KMS-11 (cell line): ENCODE measurements at regions not wholly inside any gene's neighbourhood (a gene's known extent, or its start where the extent isn't known, plus 50 kb on each side); places are given as distances from the start of the nearest gene placed in this dataset.

ENCODE experiments used
- H2AFZ ChIP-seq: fragments of 200-600 bp; sonication (generic); 2 replicates; pipeline ENCODE4 v1.6.1; 2016; ENCODE audit warnings: antibody characterized with exemption, mixed run types, low read depth
- H3K27ac ChIP-seq: fragments of 200-600 bp; sonication (generic); 2 replicates; pipeline ENCODE4 v1.6.1; 2016; ENCODE audit warnings: mild to moderate bottlenecking, mixed run types
- H3K27me3 ChIP-seq: fragments of 200-600 bp; sonication (generic); 2 replicates; pipeline ENCODE4 v1.6.1; 2017; ENCODE audit warnings: mild to moderate bottlenecking, low read depth, mixed run types, moderate library complexity; ENCODE audit not compliant: insufficient read depth
- H3K36me3 ChIP-seq: fragments of 200-600 bp; sonication (generic); 2 replicates; pipeline ENCODE4 v1.6.1; 2017; ENCODE audit warnings: mild to moderate bottlenecking, mixed run types; ENCODE audit not compliant: insufficient read depth
- H3K4me1 ChIP-seq: fragments of 200-600 bp; sonication (generic); 2 replicates; pipeline ENCODE4 v1.6.1; 2016; ENCODE audit warnings: mild to moderate bottlenecking, low read depth, mixed run types; ENCODE audit not compliant: poor library complexity, severe bottlenecking
- H3K4me2 ChIP-seq: fragments of 200-600 bp; sonication (generic); 2 replicates; pipeline ENCODE4 v1.7.0; 2016; ENCODE audit warnings: mild to moderate bottlenecking, mixed run types
- H3K4me3 ChIP-seq: fragments of 200-600 bp; sonication (generic); IDR thresholded peaks from 2 replicates; pipeline ENCODE4 v1.6.1; 2017; ENCODE audit warnings: low read depth, low read length, mixed read lengths; ENCODE audit not compliant: insufficient read depth
- H3K79me2 ChIP-seq: fragments of 200-600 bp; sonication (generic); 2 replicates; pipeline ENCODE4 v1.6.1; 2016; ENCODE audit warnings: low read depth, mixed run types; ENCODE audit not compliant: insufficient read depth
- H3K9ac ChIP-seq: fragments of 200-600 bp; sonication (generic); 2 replicates; pipeline ENCODE4 v1.6.1; 2016; ENCODE audit warnings: mild to moderate bottlenecking, mixed run types
- H4K20me1 ChIP-seq: fragments of 200-600 bp; sonication (generic); 2 replicates; pipeline ENCODE4 v1.6.1; 2016; ENCODE audit warnings: mild to moderate bottlenecking, mixed run types; ENCODE audit not compliant: insufficient read depth
- TF ChIP-seq, protein P1 (sequence below): fragments of 200-600 bp; sonication (generic); conservative IDR thresholded peaks from 2 replicates; pipeline ENCODE4 v1.6.1; 2017; ENCODE audit warnings: low read depth, mild to moderate bottlenecking, antibody characterized with exemption, low read length, moderate library complexity, mixed read lengths

DNA sequence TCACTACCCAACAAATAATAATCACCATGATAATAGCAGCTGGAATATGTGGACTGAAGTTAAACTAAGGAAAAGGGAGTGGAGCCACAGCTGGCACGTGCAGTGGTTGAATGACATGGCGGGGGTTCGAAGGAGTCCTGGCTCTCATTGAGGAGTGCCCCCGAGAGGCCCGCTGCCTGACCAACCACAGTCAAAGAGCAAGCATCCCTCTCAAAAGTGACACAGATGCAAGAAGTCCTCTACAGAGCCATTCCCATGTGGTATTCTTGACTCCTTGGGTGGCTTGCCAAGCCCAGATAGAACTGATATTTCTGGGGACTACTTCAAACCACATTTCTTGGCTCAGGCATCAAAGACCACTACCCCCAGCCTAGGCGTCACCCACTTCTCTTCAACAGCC lies 405.1 kb downstream of the TNS1 start:
- no peaks in the 10 kb centered on the region for H3K27me3 ChIP-seq
- H3K4me3 ChIP-seq: no peak overlapping the region
- TF ChIP-seq, protein P1, sequence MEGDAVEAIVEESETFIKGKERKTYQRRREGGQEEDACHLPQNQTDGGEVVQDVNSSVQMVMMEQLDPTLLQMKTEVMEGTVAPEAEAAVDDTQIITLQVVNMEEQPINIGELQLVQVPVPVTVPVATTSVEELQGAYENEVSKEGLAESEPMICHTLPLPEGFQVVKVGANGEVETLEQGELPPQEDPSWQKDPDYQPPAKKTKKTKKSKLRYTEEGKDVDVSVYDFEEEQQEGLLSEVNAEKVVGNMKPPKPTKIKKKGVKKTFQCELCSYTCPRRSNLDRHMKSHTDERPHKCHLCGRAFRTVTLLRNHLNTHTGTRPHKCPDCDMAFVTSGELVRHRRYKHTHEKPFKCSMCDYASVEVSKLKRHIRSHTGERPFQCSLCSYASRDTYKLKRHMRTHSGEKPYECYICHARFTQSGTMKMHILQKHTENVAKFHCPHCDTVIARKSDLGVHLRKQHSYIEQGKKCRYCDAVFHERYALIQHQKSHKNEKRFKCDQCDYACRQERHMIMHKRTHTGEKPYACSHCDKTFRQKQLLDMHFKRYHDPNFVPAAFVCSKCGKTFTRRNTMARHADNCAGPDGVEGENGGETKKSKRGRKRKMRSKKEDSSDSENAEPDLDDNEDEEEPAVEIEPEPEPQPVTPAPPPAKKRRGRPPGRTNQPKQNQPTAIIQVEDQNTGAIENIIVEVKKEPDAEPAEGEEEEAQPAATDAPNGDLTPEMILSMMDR: no peak
- no peaks in the 10 kb centered on the region for H3K4me1 ChIP-seq
- H3K27ac ChIP-seq: no peak overlapping the region
- H4K20me1 ChIP-seq: no peaks in the 10 kb centered on the region
- no peak overlapping the region for H3K4me2 ChIP-seq
- H2AFZ ChIP-seq: no peak overlapping the region
- H3K79me2 ChIP-seq: no peaks in the 10 kb centered on the region
- H3K9ac ChIP-seq: no peak overlapping the region
- no peaks in the 10 kb centered on the region for H3K36me3 ChIP-seq

GRCh38 chr2:217597145-217597544 lies 405.6 kb downstream of the TNS1 start:
- Histone ChIP-seq H3K27ac (no peak overlapping the region), H2AFZ (no peak overlapping the region), H3K36me3 (no peaks in the 10 kb centered on the region), H3K9ac (no peak overlapping the region), H3K4me3 (no peak overlapping the region), H4K20me1 (no peaks in the 10 kb centered on the region), H3K4me2 (no peak overlapping the region), H3K4me1 (no peaks in the 10 kb centered on the region), H3K27me3 (no peaks in the 10 kb centered on the region), H3K79me2 (no peaks in the 10 kb centered on the region)
- TF ChIP-seq, protein P1: no peak

GRCh38 chr2:217593732-217594131 lies 409.1 kb downstream of the TNS1 start:
- Histone ChIP-seq H4K20me1 (no peaks in the 10 kb centered on the region), H2AFZ (no peak overlapping the region), H3K4me1 (no peaks in the 10 kb centered on the region), H3K27ac (no peak overlapping the region), H3K4me2 (no peak overlapping the region), H3K79me2 (no peaks in the 10 kb centered on the region), H3K36me3 (no peaks in the 10 kb centered on the region), H3K4me3 (no peak overlapping the region), H3K9ac (no peak overlapping the region), H3K27me3 (no peaks in the 10 kb centered on the region)
- TF ChIP-seq, protein P1: no peak

DNA sequence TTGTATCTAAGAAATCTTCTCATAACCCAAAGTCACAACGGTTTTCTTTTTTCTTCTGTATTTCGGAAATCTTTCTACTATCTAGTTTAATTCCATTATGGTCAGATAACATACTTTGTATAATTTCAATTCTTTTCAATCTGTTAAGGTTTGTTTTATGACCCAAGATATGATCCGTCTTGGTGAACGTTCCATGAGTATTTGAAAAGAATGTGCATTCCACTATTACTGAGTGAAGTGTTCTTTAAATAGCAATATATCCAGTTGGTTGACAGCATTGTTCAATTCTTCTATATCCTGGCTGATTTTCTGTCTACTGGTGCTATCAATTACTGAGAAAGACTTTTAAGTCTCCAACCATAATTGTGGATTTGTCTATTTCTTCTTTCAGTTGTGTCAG lies 414.5 kb downstream of the TNS1 start:
- Histone ChIP-seq H3K27me3 (no peaks in the 10 kb centered on the region), H2AFZ (no peak overlapping the region), H3K27ac (no peak overlapping the region), H4K20me1 (no peaks in the 10 kb centered on the region), H3K9ac (no peak overlapping the region), H3K79me2 (no peaks in the 10 kb centered on the region), H3K36me3 (no peaks in the 10 kb centered on the region), H3K4me2 (no peak overlapping the region), H3K4me3 (no peak overlapping the region), H3K4me1 (no peaks in the 10 kb centered on the region)
- TF ChIP-seq, protein P1: no peak
